ENCODE measurements at regions not wholly inside any gene's neighbourhood (a gene's known extent, or its start where the extent isn't known, plus 50 kb on each side); places are given as distances from the start of the nearest gene placed in this dataset.

DNA sequence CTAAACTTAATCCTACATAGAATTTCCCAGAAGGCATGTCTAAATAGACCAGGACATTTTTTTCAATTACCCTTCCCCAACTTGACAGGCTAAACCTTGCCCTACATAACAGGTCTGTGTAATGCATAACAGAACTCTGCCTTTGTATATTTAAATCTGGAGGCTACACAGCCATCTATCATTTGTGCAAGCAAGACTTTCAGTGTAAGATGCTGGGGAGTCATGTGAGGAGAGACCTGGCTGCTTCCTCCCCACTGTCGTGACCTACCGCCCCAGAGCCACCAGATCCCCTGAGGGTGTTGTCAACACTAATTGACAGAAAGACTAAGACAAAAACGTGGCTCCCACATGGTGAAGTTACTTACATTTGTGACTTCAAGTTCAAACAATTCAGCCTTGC lies 342.2 kb downstream of the PPARGC1A start:
- TF ChIP-seq POLR2AphosphoS5 (IDR thresholded peaks at IDR 0.05; ENCODE audit: low read depth, low read length) (no peak), POLR2A (IDR thresholded peaks at IDR 0.05; ENCODE audit: low read depth, low read length) (no peak), TAF1 (IDR thresholded peaks at IDR 0.05; ENCODE audit: low read depth, low read length) (no peak)

Measured in GM12891 (cell line).